DMS79 treated with DMSO at 0.1 percent for 48 hours (cell line): ENCODE measurements at regions not wholly inside any gene's neighbourhood (a gene's known extent, or its start where the extent isn't known, plus 50 kb on each side); places are given as distances from the start of the nearest gene placed in this dataset.

ENCODE experiments used
- DNase-seq: peaks from one replicate; lab custom pipeline; 2025; lab: John Stamatoyannopoulos, UW

GRCh38 chr14:25756876-25757275 is 706.9 kb upstream of the STXBP6 start:
- DNase-seq = no peak

DNA sequence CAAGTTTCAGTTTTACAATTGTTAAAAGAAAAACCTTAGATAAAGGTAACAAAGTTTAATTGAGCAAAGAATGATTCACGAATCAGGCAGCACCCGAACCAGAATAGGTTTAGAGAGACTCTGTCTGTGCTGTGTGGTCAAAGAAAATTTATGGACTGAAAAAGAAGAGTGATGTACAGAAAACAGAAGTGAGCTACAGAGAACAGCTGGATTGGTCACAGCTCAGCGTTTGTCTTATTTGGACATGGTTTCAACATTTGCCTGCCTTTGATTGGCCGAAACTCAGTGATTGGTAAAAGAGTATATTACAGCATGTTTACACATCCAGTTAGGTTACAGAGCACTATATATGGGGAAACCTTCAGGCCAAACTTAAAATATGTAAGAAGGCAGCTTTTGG is 703.2 kb upstream of the STXBP6 start:
- no peak for DNase-seq

DNA sequence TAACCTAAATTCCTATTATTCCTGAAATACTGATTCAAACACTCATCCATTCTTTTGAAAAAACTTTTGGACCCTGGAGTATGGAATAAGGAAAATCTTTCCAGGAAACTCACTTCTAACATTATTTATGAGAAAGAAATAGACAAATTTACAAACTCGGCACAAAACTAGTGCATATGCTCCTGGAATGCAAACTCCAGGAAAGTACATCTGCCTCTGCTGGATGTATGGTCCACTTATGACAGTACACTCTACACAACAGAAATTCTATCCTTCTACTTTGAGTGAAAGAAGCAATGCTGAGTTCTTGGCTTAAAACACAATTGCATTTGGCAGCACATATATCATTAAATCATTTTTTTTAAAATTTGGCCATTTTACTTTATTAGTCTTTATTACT is 700.5 kb upstream of the STXBP6 start:
- DNase-seq = no peak
